Lower leg skin (tissue), 4 donors: ENCODE measurements at regions not wholly inside any gene's neighbourhood (a gene's known extent, or its start where the extent isn't known, plus 50 kb on each side); places are given as distances from the start of the nearest gene placed in this dataset.
A peak's percentile ranks its signal among the peaks of the same experiment; 100 is the strongest.

ENCODE experiments used
- DNase-seq, 2 donors: peaks; one replicate each; pipeline ENCODE4 v3.0.0-alpha.2; 2019; ENCODE audit warnings: low spot score in 2 of 2
- H3K4me3 ChIP-seq: fragments of 200-600 bp; sonication (generic); 2 replicates; pipeline ENCODE4 v1.5.1; 2017; ENCODE audit warnings: mild to moderate bottlenecking, low read depth; ENCODE audit not compliant: poor library complexity, severe bottlenecking
- CTCF ChIP-seq, 3 donors: fragments of 450-650 bp; IDR thresholded peaks; one replicate each; pipeline ENCODE4 v1.5.1; 2016; ENCODE audit warnings: antibody characterized with exemption in 3 of 3, mild to moderate bottlenecking in 3 of 3, moderate library complexity in 2 of 3
- POLR2A ChIP-seq, 2 donors: fragments of 450-650 bp; IDR thresholded peaks; one replicate each; pipeline ENCODE4 v1.6.1; 2016 to 2017; ENCODE audit warnings: antibody characterized with exemption in 2 of 2, mild to moderate bottlenecking in 1 of 2, moderate library complexity in 1 of 2
- WGBS, 2 donors: methylation state at CpG; one replicate each; pipeline ENCODE4 v1.1.5; 2018; 5-methylcytosine and 5-hydroxymethylcytosine counted together
- intact Hi-C: fragments of 100-400 bp; cut with DNase I; formaldehyde crosslinking; loops from one replicate; pipeline ENCODE4 v1.15.0; 2023; ENCODE audit warnings: low total_unique reads

GRCh38 chr3:162136136-162136535 lies 639.5 kb downstream of the OTOL1 start:
- DNase-seq, result no peak
- H3K4me3 ChIP-seq, result no peak overlapping the region
- TF ChIP-seq CTCF (IDR thresholded peaks at IDR 0.05) (no peak), POLR2A (IDR thresholded peaks at IDR 0.05) (no peak)
- WGBS, 2 donors, result 94 to 95% methylated on average over 2 of the region's 2 CpGs
- intact Hi-C loops, result no loop called here

GRCh38 chr3:162138509-162138908 lies 641.9 kb downstream of the OTOL1 start:
- intact Hi-C loops, result no loop called here
- TF ChIP-seq POLR2A (IDR thresholded peaks at IDR 0.05) (no peak), CTCF (IDR thresholded peaks at IDR 0.05) (no peak)
- 58 to 61% methylated on average over 4 of the region's 4 CpGs for WGBS, 2 donors
- no peak overlapping the region for H3K4me3 ChIP-seq
- peak in 1 of 2 donors; percentile 65 for DNase-seq

- DNase-seq, result no peak
- TF ChIP-seq POLR2A (IDR thresholded peaks at IDR 0.05) (no peak), CTCF (IDR thresholded peaks at IDR 0.05) (no peak)
- H3K4me3 ChIP-seq, result no peak overlapping the region
- 18 to 73% methylated on average over 1 of the region's 1 CpG for WGBS, 2 donors
- intact Hi-C loops, result no loop called here
Measured at GRCh38 chr3:162139841-162140240, 643.2 kb downstream of the OTOL1 start.

GRCh38 chr3:162141272-162141791 lies 644.7 kb downstream of the OTOL1 start:
- intact Hi-C loops, result no loop called here
- no peak for DNase-seq
- no peak for TF ChIP-seq CTCF (IDR thresholded peaks at IDR 0.05)
- TF ChIP-seq POLR2A (IDR thresholded peaks at IDR 0.05), result no peak
- H3K4me3 ChIP-seq, result no peak overlapping the region
- 20 to 27% methylated on average over 2 of the region's 2 CpGs for WGBS, 2 donors

GRCh38 chr3:162142511-162142910 lies 645.9 kb downstream of the OTOL1 start:
- 89% methylated on average over 2 of the region's 2 CpGs for WGBS, 2 donors
- intact Hi-C loops, result no loop called here
- TF ChIP-seq POLR2A (IDR thresholded peaks at IDR 0.05), result no peak
- no peak for TF ChIP-seq CTCF (IDR thresholded peaks at IDR 0.05)
- H3K4me3 ChIP-seq, result no peak overlapping the region
- DNase-seq, result no peak

- H3K4me3 ChIP-seq, result no peak overlapping the region
- intact Hi-C loops, result no loop called here
- TF ChIP-seq POLR2A (IDR thresholded peaks at IDR 0.05), result no peak
- TF ChIP-seq CTCF (IDR thresholded peaks at IDR 0.05), result no peak
- DNase-seq, result no peak
Measured at GRCh38 chr3:162143180-162143579, 646.6 kb downstream of the OTOL1 start.
